ENCODE measurements at regions not wholly inside any gene's neighbourhood (a gene's known extent, or its start where the extent isn't known, plus 50 kb on each side); places are given as distances from the start of the nearest gene placed in this dataset.

DNA sequence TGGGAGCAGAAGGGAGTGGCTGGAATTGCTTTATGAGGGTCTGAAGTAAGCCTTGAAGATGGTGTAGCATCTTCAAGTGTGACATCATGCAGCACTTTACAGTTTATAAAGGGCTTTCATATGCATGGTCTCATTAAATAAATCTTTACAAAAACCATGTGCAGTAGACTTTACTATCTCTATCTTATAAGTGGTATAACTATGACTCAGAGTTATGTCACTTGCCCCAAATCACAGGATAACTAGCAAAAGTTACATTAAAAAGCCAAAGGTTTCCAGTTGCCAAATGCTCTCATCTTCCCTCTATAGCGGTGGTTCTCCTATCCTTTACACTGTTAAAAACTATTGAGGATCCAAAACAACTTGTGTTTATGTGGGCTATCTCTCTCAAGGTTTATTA lies 687.7 kb upstream of the MARCKS start:
- Histone ChIP-seq H3K27me3 (ENCODE audit: control insufficient read depth, insufficient read depth, low read length) (no peaks in the 10 kb centered on the region), H3K27ac (ENCODE audit: low read length) (no peak overlapping the region), H3K9me3 (ENCODE audit: control insufficient read depth, insufficient read depth, low read depth, low read length) (no peaks in the 10 kb centered on the region), H3K36me3 (ENCODE audit: control insufficient read depth, insufficient read depth, low read length) (no peaks in the 10 kb centered on the region), H3K4me1 (ENCODE audit: control insufficient read depth, insufficient read depth, low read length) (no peaks in the 10 kb centered on the region), H3K4me3 (ENCODE audit: low read depth in 2 of 2, low read length in 2 of 2) (no peak overlapping the region)
- ChIA-PET POLR2A (interaction anchor here (0.7 kb wide), 1 partner anchor 678 kb away, joined by 3 read pairs; no protein-coding TSS in a partner anchor), CTCF (no interaction called here)
- no TSS peak for BruUV-seq (replicated peaks)
- ATAC-seq (no peak), DNase-seq (ENCODE audit: low read depth, low spot score) (no peak)
- in situ Hi-C loops (cut with HindIII; ENCODE audit: low pct_unique_long_range_greater_than_20kb, low sequenced_read_pairs): no loop called here
- no peak for TF ChIP-seq SIN3A (IDR thresholded peaks at IDR 0.05; ENCODE audit: borderline replicate concordance, insufficient read depth, low read depth, low read length)
- TF ChIP-seq POLR2AphosphoS5 (IDR thresholded peaks at IDR 0.05; ENCODE audit: low read depth, low read length): no peak
- TF ChIP-seq, protein P1, sequence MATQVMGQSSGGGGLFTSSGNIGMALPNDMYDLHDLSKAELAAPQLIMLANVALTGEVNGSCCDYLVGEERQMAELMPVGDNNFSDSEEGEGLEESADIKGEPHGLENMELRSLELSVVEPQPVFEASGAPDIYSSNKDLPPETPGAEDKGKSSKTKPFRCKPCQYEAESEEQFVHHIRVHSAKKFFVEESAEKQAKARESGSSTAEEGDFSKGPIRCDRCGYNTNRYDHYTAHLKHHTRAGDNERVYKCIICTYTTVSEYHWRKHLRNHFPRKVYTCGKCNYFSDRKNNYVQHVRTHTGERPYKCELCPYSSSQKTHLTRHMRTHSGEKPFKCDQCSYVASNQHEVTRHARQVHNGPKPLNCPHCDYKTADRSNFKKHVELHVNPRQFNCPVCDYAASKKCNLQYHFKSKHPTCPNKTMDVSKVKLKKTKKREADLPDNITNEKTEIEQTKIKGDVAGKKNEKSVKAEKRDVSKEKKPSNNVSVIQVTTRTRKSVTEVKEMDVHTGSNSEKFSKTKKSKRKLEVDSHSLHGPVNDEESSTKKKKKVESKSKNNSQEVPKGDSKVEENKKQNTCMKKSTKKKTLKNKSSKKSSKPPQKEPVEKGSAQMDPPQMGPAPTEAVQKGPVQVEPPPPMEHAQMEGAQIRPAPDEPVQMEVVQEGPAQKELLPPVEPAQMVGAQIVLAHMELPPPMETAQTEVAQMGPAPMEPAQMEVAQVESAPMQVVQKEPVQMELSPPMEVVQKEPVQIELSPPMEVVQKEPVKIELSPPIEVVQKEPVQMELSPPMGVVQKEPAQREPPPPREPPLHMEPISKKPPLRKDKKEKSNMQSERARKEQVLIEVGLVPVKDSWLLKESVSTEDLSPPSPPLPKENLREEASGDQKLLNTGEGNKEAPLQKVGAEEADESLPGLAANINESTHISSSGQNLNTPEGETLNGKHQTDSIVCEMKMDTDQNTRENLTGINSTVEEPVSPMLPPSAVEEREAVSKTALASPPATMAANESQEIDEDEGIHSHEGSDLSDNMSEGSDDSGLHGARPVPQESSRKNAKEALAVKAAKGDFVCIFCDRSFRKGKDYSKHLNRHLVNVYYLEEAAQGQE (IDR thresholded peaks at IDR 0.05; ENCODE audit: insufficient read depth in 1 of 2, low read depth in 2 of 2, low read length in 1 of 2): no peak
- TF ChIP-seq TCF7L2 (IDR thresholded peaks at IDR 0.05; ENCODE audit: low read depth, low read length): no peak
- TF ChIP-seq, protein P2, sequence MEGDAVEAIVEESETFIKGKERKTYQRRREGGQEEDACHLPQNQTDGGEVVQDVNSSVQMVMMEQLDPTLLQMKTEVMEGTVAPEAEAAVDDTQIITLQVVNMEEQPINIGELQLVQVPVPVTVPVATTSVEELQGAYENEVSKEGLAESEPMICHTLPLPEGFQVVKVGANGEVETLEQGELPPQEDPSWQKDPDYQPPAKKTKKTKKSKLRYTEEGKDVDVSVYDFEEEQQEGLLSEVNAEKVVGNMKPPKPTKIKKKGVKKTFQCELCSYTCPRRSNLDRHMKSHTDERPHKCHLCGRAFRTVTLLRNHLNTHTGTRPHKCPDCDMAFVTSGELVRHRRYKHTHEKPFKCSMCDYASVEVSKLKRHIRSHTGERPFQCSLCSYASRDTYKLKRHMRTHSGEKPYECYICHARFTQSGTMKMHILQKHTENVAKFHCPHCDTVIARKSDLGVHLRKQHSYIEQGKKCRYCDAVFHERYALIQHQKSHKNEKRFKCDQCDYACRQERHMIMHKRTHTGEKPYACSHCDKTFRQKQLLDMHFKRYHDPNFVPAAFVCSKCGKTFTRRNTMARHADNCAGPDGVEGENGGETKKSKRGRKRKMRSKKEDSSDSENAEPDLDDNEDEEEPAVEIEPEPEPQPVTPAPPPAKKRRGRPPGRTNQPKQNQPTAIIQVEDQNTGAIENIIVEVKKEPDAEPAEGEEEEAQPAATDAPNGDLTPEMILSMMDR (IDR thresholded peaks at IDR 0.05): no peak
- intact Hi-C loops (cut with micrococcal nuclease; ENCODE audit: unreplicated experiment): no loop called here

DNA sequence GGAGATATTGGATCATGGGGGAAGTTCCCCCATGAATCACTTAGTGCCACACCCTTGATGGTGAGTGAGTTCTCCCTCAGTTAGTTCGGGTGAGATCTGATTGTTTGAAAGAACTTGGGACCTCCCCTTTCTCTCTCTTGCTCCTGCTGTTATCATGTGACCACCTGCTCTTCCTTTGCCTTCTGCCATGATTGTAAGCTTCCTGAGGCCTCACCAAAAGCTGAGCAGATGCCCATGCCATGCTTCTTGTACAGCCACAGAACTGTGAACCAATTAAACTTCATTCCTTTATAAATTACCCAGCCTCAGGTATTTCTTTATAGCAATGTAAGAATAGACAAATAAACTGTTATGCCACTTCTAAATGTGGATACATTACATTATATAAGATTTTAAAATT lies 686.7 kb upstream of the MARCKS start:
- Histone ChIP-seq H3K9me3 (ENCODE audit: control insufficient read depth, insufficient read depth, low read depth, low read length) (no peaks in the 10 kb centered on the region), H3K4me1 (ENCODE audit: control insufficient read depth, insufficient read depth, low read length) (no peaks in the 10 kb centered on the region), H3K4me3 (ENCODE audit: low read depth in 2 of 2, low read length in 2 of 2) (no peak overlapping the region), H3K27ac (ENCODE audit: low read length) (no peak overlapping the region), H3K27me3 (ENCODE audit: control insufficient read depth, insufficient read depth, low read length) (no peaks in the 10 kb centered on the region), H3K36me3 (ENCODE audit: control insufficient read depth, insufficient read depth, low read length) (no peaks in the 10 kb centered on the region)
- CTCF ChIA-PET: no interaction called here
- in situ Hi-C loops (cut with HindIII; ENCODE audit: low pct_unique_long_range_greater_than_20kb, low sequenced_read_pairs) (no loop called here), intact Hi-C loops (cut with micrococcal nuclease; ENCODE audit: unreplicated experiment) (no loop called here)
- TF ChIP-seq SIN3A (IDR thresholded peaks at IDR 0.05; ENCODE audit: borderline replicate concordance, insufficient read depth, low read depth, low read length) (no peak), POLR2AphosphoS5 (IDR thresholded peaks at IDR 0.05; ENCODE audit: low read depth, low read length) (no peak), TCF7L2 (IDR thresholded peaks at IDR 0.05; ENCODE audit: low read depth, low read length) (no peak)
- DNase-seq (ENCODE audit: low read depth, low spot score) (no peak), ATAC-seq (no peak)
- BruUV-seq (replicated peaks): no TSS peak
- POLR2A ChIA-PET: no interaction called here

DNA sequence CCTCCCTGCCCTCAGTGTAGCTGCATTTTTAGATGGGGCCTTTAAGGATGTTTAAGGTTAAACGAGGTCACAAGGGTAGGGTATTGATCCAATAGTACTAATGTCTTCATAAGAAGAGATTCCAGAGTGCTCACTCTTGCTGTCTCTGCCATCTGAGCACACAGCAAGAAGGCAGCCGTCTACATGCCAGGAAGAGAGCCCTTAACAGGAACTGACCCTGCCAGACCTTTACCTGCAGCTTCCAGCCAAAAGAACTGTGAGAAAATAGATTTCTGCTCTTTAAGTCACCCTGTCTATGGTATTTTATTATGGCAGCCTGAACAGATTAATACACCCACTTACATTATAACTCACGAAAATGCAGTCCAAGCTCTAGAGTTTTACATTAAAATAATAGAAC lies 685.3 kb upstream of the MARCKS start:
- no peaks in the 10 kb centered on the region for H3K4me1 ChIP-seq (ENCODE audit: control insufficient read depth, insufficient read depth, low read length)
- H3K4me3 ChIP-seq (ENCODE audit: low read depth in 2 of 2, low read length in 2 of 2): no peak overlapping the region
- POLR2A ChIA-PET: no interaction called here
- DNase-seq (ENCODE audit: low read depth, low spot score) (no peak), ATAC-seq (no peak)
- no peak for TF ChIP-seq POLR2AphosphoS5 (IDR thresholded peaks at IDR 0.05; ENCODE audit: low read depth, low read length)
- TF ChIP-seq, protein P2 (IDR thresholded peaks at IDR 0.05): no peak
- no peak for TF ChIP-seq SIN3A (IDR thresholded peaks at IDR 0.05; ENCODE audit: borderline replicate concordance, insufficient read depth, low read depth, low read length)
- TF ChIP-seq, protein P1 (IDR thresholded peaks at IDR 0.05; ENCODE audit: insufficient read depth in 1 of 2, low read depth in 2 of 2, low read length in 1 of 2): no peak
- no peak for TF ChIP-seq TCF7L2 (IDR thresholded peaks at IDR 0.05; ENCODE audit: low read depth, low read length)
- H3K27me3 ChIP-seq (ENCODE audit: control insufficient read depth, insufficient read depth, low read length): no peaks in the 10 kb centered on the region
- H3K36me3 ChIP-seq (ENCODE audit: control insufficient read depth, insufficient read depth, low read length): no peaks in the 10 kb centered on the region
- in situ Hi-C loops (cut with HindIII; ENCODE audit: low pct_unique_long_range_greater_than_20kb, low sequenced_read_pairs) (no loop called here), intact Hi-C loops (cut with micrococcal nuclease; ENCODE audit: unreplicated experiment) (no loop called here)
- H3K27ac ChIP-seq (ENCODE audit: low read length): no peak overlapping the region
- BruUV-seq (replicated peaks): no TSS peak
- CTCF ChIA-PET: no interaction called here
- H3K9me3 ChIP-seq (ENCODE audit: control insufficient read depth, insufficient read depth, low read depth, low read length): no peaks in the 10 kb centered on the region
